HEK293 (cell line): ENCODE measurements at regions not wholly inside any gene's neighbourhood (a gene's known extent, or its start where the extent isn't known, plus 50 kb on each side); places are given as distances from the start of the nearest gene placed in this dataset.
A peak's percentile ranks its signal among the peaks of the same experiment; 100 is the strongest.

ENCODE experiments used
- CTCF ChIA-PET: fragments of 350-600 bp; formaldehyde crosslinking; extraction: SDS; loops from one replicate; lab custom pipeline; 2021; ENCODE audit warnings: antibody characterized with exemption; lab: Yijun Ruan, JAX
- POLR2A ChIA-PET: fragments of 300-600 bp; formaldehyde crosslinking; extraction: SDS; loops from one replicate; lab custom pipeline; 2020; ENCODE audit warnings: antibody characterized with exemption, inconsistent platforms; lab: Yijun Ruan, JAX
- H3K27ac ChIP-seq: fragments of 200-500 bp; sonication (Bioruptor generic); 2 replicates; pipeline ENCODE4 v1.5.1; 2014; ENCODE audit warnings: low read depth, low read length, control low read depth, inconsistent platforms; ENCODE audit errors: extremely low read depth
- H3K36me3 ChIP-seq, 2 experiments: fragments of 200-500 bp in 1 of 2; sonication (Bioruptor generic) in 1 of 2; 1 replicate in 1 of 2; 2 replicates in 1 of 2; pipeline ENCODE4 v1.5.1; 2014 to 2017; ENCODE audit warnings: inconsistent platforms in 2 of 2, low read length in 2 of 2; ENCODE audit not compliant: control insufficient read depth in 2 of 2, insufficient read depth in 1 of 2
- H3K4me1 ChIP-seq: fragments of 200-500 bp; sonication (Bioruptor generic); 2 replicates; pipeline ENCODE4 v1.5.1; 2014; ENCODE audit warnings: mild to moderate bottlenecking, low read length, inconsistent platforms; ENCODE audit not compliant: control insufficient read depth, insufficient read depth
- H3K4me3 ChIP-seq: 2 replicates; pipeline ENCODE4 v1.5.1; 2011; ENCODE audit warnings: low read depth, mild to moderate bottlenecking, control low read depth, low read length, moderate library complexity
- H3K9me3 ChIP-seq: fragments of 200-500 bp; sonication (Bioruptor generic); 2 replicates; pipeline ENCODE4 v1.5.1; 2014; ENCODE audit warnings: low read depth, low read length, inconsistent platforms; ENCODE audit not compliant: control insufficient read depth, insufficient read depth
- AEBP2 ChIP-seq: fragments of 450-650 bp; formaldehyde crosslinking; IDR thresholded peaks from 2 replicates; pipeline ENCODE4 v1.5.1; 2016; ENCODE audit warnings: missing biosample characterization, missing genetic modification characterization, borderline replicate concordance
- GLI2 ChIP-seq: fragments of 450-650 bp; formaldehyde crosslinking; IDR thresholded peaks from 2 replicates; pipeline ENCODE4; 2017; ENCODE audit warnings: missing biosample characterization, missing genetic modification characterization, low read depth, borderline replicate concordance
- IKZF3 ChIP-seq: fragments of 450-650 bp; IDR thresholded peaks from 2 replicates; pipeline ENCODE4 v1.5.0; 2018; ENCODE audit warnings: missing biosample characterization, mild to moderate bottlenecking, missing genetic modification characterization, moderate library complexity
- PRDM4 ChIP-seq: fragments of 450-650 bp; formaldehyde crosslinking; IDR thresholded peaks from 2 replicates; pipeline ENCODE4 v1.5.1; 2017; ENCODE audit warnings: missing biosample characterization, missing genetic modification characterization
- TRIM28 ChIP-seq: IDR thresholded peaks from 2 replicates; pipeline ENCODE4 v1.6.1; 2011; ENCODE audit warnings: low read length, control low read depth, borderline replicate concordance
- ZBTB17 ChIP-seq: fragments of 450-650 bp; formaldehyde crosslinking; IDR thresholded peaks from 2 replicates; pipeline ENCODE4 v1.5.1; 2016; ENCODE audit warnings: missing biosample characterization, missing genetic modification characterization
- ZBTB20 ChIP-seq: fragments of 450-650 bp; formaldehyde crosslinking; IDR thresholded peaks from 2 replicates; pipeline ENCODE4 v1.5.1; 2016; ENCODE audit warnings: missing biosample characterization, missing genetic modification characterization
- ZFP41 ChIP-seq: fragments of 450-650 bp; formaldehyde crosslinking; IDR thresholded peaks from 2 replicates; pipeline ENCODE4 v1.5.1; 2016; ENCODE audit warnings: missing biosample characterization, missing genetic modification characterization, borderline replicate concordance
- ZNF184 ChIP-seq: fragments of 450-650 bp; IDR thresholded peaks from 2 replicates; pipeline ENCODE4 v1.5.1; 2018; ENCODE audit warnings: missing biosample characterization, mild to moderate bottlenecking, missing genetic modification characterization
- ZNF302 ChIP-seq: fragments of 450-650 bp; formaldehyde crosslinking; IDR thresholded peaks from 2 replicates; pipeline ENCODE4 v1.5.1; 2016; ENCODE audit warnings: missing biosample characterization, missing genetic modification characterization, low read depth
- ZNF426 ChIP-seq: fragments of 450-650 bp; formaldehyde crosslinking; IDR thresholded peaks from 2 replicates; pipeline ENCODE4 v1.5.1; 2017; ENCODE audit warnings: missing biosample characterization, missing genetic modification characterization, mild to moderate bottlenecking, inconsistent platforms, moderate library complexity
- ZNF785 ChIP-seq: fragments of 450-650 bp; formaldehyde crosslinking; IDR thresholded peaks from 2 replicates; pipeline ENCODE4 v1.5.1; 2016; ENCODE audit warnings: missing biosample characterization, missing genetic modification characterization
- TF ChIP-seq, protein P1 (sequence below): fragments of 450-650 bp; formaldehyde crosslinking; IDR thresholded peaks from 2 replicates; pipeline ENCODE4 v1.5.1; 2017; ENCODE audit warnings: missing biosample characterization, missing genetic modification characterization
- TF ChIP-seq, protein P2 (sequence below): fragments of 450-650 bp; formaldehyde crosslinking; IDR thresholded peaks from 2 replicates; pipeline ENCODE4 v1.5.1; 2016; ENCODE audit warnings: missing biosample characterization, missing genetic modification characterization
- TF ChIP-seq, protein P3 (sequence below): fragments of 450-650 bp; formaldehyde crosslinking; IDR thresholded peaks from 2 replicates; pipeline ENCODE4 v1.5.1; 2016; ENCODE audit warnings: missing biosample characterization, missing genetic modification characterization

DNA sequence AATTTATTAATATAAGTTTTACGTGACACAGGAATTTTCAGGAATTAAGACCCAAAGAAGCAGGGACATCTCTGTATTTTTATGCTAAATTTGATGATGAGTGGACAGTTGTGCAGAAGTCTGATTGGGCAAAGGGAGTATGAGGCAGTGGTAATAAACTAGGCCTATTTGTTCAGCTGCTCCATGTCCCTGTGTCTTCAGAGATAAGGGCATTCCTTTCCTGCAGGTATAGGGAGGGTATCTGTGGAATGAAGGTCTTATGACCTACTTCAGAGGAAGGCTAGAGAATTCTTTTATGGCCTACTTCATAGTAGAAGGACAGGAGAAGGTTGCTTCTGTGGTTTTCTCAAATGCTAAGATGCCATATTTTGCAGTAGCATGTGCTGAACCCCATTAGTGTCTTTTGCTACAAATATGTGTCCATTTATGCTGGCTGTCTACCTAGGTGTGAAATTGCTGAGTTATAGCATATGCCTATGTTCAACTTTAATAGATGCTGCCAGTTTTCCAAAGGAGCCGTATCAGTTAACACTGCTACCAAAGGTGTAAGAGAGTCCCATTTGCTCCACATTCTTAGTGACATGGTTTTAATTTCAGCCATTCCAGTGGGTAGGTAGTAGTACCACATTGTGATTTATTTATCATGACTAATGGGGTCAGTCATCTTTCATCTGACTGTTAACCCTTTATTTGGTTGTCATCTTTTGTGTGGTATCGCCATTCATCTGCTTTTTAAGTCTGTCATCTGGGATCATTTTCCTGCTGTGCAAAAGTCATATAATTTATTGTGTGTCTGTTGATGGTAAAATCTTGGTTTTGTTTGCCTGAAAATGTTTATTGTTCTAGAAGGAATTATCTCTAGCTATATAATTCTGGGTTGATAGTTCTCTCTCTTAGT, 410.7 kb upstream of the RGS6 start (continued):
- TF ChIP-seq ZNF785 (tag by site-specific recombination) (no peak), ZBTB17 (tag by site-specific recombination) (no peak), IKZF3 (tag by site-specific recombination) (0 out of 2 replicates have a peak, but pooled peaks have one; percentile 26), GLI2 (tag by site-specific recombination) (peak; percentile 15; the same call in 1 of the 2 replicates), PRDM4 (tag by site-specific recombination) (peak; percentile 34; the same call in 1 of the 2 replicates)
- TF ChIP-seq, all 188 proteins: peak for 12

DNA sequence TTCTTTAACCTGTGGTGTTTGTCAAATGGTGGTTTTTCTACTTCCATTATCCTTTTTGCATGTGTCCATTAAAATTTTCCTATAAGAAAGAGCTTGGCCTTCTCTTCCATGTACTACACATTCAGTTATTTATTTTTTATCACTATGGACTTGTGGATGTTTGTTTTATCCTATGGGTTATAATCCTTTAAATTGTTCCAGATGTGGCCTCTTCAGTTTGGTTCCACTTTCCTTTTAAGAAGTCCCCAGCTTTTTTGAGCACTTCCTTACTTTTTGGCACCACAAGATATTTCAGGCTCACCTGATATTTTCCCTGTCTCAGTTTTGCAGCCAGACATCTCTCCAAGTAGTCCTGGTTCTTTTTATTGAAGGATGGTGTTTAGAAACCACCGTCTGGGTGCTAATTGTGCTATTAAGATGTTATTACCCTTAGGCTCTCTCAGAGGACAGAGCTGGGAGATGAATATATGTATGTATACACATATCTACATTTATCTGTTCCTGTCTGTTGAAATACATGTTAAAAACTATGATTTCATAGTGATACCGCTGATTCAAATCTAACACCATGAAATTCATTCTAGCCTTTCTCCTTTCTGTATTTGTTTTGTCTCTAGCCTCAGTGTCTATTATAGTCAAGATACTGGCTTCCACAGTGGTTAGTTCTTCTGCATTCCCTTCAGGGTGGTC, 408.5 kb upstream of the RGS6 start:
- CTCF ChIA-PET, result interaction anchor here (0.5 to 0.7 kb wide), 2 partner anchors 366 to 769 kb away, joined by 3 to 4 read pairs; no protein-coding TSS in a partner anchor
- POLR2A ChIA-PET, result no interaction called here
- H3K4me1 ChIP-seq, result peaks cover 30% of the 10 kb centered on the region
- no peak overlapping the region for H3K4me3 ChIP-seq
- no peak for TF ChIP-seq ZNF426 (tag by site-specific recombination)
- TF ChIP-seq, protein P1, sequence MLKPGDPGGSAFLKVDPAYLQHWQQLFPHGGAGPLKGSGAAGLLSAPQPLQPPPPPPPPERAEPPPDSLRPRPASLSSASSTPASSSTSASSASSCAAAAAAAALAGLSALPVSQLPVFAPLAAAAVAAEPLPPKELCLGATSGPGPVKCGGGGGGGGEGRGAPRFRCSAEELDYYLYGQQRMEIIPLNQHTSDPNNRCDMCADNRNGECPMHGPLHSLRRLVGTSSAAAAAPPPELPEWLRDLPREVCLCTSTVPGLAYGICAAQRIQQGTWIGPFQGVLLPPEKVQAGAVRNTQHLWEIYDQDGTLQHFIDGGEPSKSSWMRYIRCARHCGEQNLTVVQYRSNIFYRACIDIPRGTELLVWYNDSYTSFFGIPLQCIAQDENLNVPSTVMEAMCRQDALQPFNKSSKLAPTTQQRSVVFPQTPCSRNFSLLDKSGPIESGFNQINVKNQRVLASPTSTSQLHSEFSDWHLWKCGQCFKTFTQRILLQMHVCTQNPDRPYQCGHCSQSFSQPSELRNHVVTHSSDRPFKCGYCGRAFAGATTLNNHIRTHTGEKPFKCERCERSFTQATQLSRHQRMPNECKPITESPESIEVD, result peak; percentile 64; the same call in 1 of the 2 replicates
- TF ChIP-seq PRDM4 (tag by site-specific recombination), result peak; percentile 54; the same call in 1 of the 2 replicates
- peak overlapping the region; percentile 59 for H3K27ac ChIP-seq
- H3K36me3 ChIP-seq, result no peaks in the 10 kb centered on the region; a peak in 1 of 3 replicates
- H3K9me3 ChIP-seq, result no peaks in the 10 kb centered on the region

DNA sequence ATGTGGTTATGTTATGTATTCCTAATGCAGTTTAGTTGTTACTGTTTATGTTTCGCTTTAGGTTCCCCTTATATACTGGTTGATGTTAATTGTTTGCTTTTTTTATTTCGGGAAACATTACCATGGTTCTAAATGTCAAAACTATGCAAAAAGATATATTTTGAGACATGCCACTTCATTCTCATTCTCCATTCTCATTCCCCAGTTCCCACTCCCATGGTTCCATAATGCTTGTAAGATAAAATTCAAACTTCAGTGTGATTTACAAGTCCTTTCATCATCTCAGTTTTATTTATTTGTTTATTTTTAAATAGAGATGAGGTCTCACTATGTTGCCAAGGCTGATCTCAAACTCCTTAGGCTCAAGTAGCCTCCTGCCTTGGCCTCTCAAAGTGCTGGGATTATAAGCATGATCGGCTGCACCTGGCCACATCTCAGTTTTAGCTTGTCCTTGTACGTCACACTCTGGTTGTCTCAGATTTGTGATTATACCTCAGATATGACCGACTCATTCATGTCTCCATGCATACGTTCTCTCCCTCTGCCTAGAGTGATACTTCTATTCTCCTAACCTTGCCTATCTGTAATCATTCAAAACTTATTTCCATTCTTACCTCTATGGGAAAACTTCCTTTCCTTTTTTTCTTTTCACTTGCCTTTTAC, 407.8 kb upstream of the RGS6 start:
- POLR2A ChIA-PET, result no interaction called here
- Histone ChIP-seq H3K27ac (peak overlapping the region; percentile 8; the same call in 1 of the 2 replicates), H3K4me1 (peaks cover 30% of the 10 kb centered on the region), H3K4me3 (no peak overlapping the region), H3K36me3 (no peaks in the 10 kb centered on the region; a peak in 1 of 3 replicates), H3K9me3 (no peaks in the 10 kb centered on the region)
- CTCF ChIA-PET, result no interaction called here
- TF ChIP-seq ZBTB20 (tag by site-specific recombination), result no peak
- no peak for TF ChIP-seq ZNF302 (tag by site-specific recombination)
- TF ChIP-seq TRIM28, result no peak
- TF ChIP-seq, protein P2, sequence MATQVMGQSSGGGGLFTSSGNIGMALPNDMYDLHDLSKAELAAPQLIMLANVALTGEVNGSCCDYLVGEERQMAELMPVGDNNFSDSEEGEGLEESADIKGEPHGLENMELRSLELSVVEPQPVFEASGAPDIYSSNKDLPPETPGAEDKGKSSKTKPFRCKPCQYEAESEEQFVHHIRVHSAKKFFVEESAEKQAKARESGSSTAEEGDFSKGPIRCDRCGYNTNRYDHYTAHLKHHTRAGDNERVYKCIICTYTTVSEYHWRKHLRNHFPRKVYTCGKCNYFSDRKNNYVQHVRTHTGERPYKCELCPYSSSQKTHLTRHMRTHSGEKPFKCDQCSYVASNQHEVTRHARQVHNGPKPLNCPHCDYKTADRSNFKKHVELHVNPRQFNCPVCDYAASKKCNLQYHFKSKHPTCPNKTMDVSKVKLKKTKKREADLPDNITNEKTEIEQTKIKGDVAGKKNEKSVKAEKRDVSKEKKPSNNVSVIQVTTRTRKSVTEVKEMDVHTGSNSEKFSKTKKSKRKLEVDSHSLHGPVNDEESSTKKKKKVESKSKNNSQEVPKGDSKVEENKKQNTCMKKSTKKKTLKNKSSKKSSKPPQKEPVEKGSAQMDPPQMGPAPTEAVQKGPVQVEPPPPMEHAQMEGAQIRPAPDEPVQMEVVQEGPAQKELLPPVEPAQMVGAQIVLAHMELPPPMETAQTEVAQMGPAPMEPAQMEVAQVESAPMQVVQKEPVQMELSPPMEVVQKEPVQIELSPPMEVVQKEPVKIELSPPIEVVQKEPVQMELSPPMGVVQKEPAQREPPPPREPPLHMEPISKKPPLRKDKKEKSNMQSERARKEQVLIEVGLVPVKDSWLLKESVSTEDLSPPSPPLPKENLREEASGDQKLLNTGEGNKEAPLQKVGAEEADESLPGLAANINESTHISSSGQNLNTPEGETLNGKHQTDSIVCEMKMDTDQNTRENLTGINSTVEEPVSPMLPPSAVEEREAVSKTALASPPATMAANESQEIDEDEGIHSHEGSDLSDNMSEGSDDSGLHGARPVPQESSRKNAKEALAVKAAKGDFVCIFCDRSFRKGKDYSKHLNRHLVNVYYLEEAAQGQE, result no peak
- TF ChIP-seq AEBP2 (tag by site-specific recombination), result no peak
- no peak for TF ChIP-seq ZFP41
- no peak for TF ChIP-seq ZNF184 (tag by site-specific recombination)
- TF ChIP-seq, protein P3, sequence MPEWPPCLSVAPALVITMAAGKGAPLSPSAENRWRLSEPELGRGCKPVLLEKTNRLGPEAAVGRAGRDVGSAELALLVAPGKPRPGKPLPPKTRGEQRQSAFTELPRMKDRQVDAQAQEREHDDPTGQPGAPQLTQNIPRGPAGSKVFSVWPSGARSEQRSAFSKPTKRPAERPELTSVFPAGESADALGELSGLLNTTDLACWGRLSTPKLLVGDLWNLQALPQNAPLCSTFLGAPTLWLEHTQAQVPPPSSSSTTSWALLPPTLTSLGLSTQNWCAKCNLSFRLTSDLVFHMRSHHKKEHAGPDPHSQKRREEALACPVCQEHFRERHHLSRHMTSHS (tag by site-specific recombination), result no peak
